Stimulated activated naive B cell treated with anti-CD40 and anti-IgM and Interleukin-4, amounts not matched to agents 10 μg/mL and 1 μg/mL and 100 μg/mL, for 72 hours (primary cell): ENCODE measurements at regions not wholly inside any gene's neighbourhood (a gene's known extent, or its start where the extent isn't known, plus 50 kb on each side); places are given as distances from the start of the nearest gene placed in this dataset.
A peak's percentile ranks its signal among the peaks of the same experiment; 100 is the strongest.

Experiments used
- ATAC-seq, 2 donors: fragments of 150-1000 bp; cut with Tn5 transposase; replicated peaks; 2 replicates each; pipeline ENCODE4 v1.10.0; 2021; ENCODE audit warnings: moderate library complexity in 1 of 2
- DNase-seq: peaks from one replicate; pipeline ENCODE4 v3.0.0; 2021
- H3K27ac Mint-ChIP-seq: one replicate; pipeline ENCODE4 v1.8.0; 2022; ENCODE audit warnings: mild to moderate bottlenecking, mixed read lengths
- H3K27me3 Mint-ChIP-seq, 2 donors: one replicate each; pipeline ENCODE4 v1.8.0; 2022; ENCODE audit warnings: mixed read lengths in 2 of 2
- H3K36me3 Mint-ChIP-seq, 2 donors: one replicate each; pipeline ENCODE4 v1.8.0; 2022; ENCODE audit warnings: mixed read lengths in 2 of 2, mild to moderate bottlenecking in 1 of 2
- H3K4me1 Mint-ChIP-seq, 2 donors: one replicate each; pipeline ENCODE4 v1.8.0; 2022; ENCODE audit warnings: mixed read lengths in 2 of 2, mild to moderate bottlenecking in 1 of 2
- H3K4me3 Mint-ChIP-seq, 2 donors: one replicate each; pipeline ENCODE4 v1.8.0; 2022; ENCODE audit warnings: mild to moderate bottlenecking in 2 of 2, mixed read lengths in 2 of 2, moderate library complexity in 1 of 2
- H3K9me3 Mint-ChIP-seq, 2 donors: one replicate each; pipeline ENCODE4 v1.8.0; 2022; ENCODE audit warnings: mixed read lengths in 2 of 2, mild to moderate bottlenecking in 1 of 2

GRCh38 chr10:111974325-111974724, 209.2 kb downstream of the GPAM start:
- Mint-ChIP-seq H3K27me3 (no peaks in the 10 kb centered on the region), H3K9me3 (peaks cover 0 to under 1% of the 10 kb centered on the region in 2 donors), H3K4me3 (no peak overlapping the region), H3K27ac (no peak overlapping the region), H3K36me3 (no peaks in the 10 kb centered on the region), H3K4me1 (no peaks in the 10 kb centered on the region)
- DNase-seq (no peak), ATAC-seq (no peak)

GRCh38 chr10:111976557-111976956, 207.0 kb downstream of the GPAM start:
- Mint-ChIP-seq H3K4me3 (no peak overlapping the region), H3K27me3 (no peaks in the 10 kb centered on the region), H3K27ac (no peak overlapping the region), H3K36me3 (no peaks in the 10 kb centered on the region), H3K4me1 (no peaks in the 10 kb centered on the region), H3K9me3 (peaks cover 0 to 4% of the 10 kb centered on the region in 2 donors)
- no peak for DNase-seq
- ATAC-seq: no peak

- H3K27ac Mint-ChIP-seq: no peak overlapping the region
- H3K4me3 Mint-ChIP-seq: no peak overlapping the region
- H3K36me3 Mint-ChIP-seq: no peaks in the 10 kb centered on the region
- no peaks in the 10 kb centered on the region for H3K27me3 Mint-ChIP-seq
- ATAC-seq: no peak
- DNase-seq: no peak
- no peaks in the 10 kb centered on the region for H3K4me1 Mint-ChIP-seq
- peaks cover 0 to 5% of the 10 kb centered on the region in 2 donors for H3K9me3 Mint-ChIP-seq
Observed at GRCh38 chr10:111984057-111984456, 199.5 kb downstream of the GPAM start.

GRCh38 chr10:111986079-111986478, 197.5 kb downstream of the GPAM start:
- Mint-ChIP-seq H3K27me3 (peaks cover 0 to 6% of the 10 kb centered on the region in 2 donors), H3K27ac (no peak overlapping the region), H3K36me3 (no peaks in the 10 kb centered on the region), H3K9me3 (peaks cover 0 to 1% of the 10 kb centered on the region in 2 donors), H3K4me1 (no peaks in the 10 kb centered on the region), H3K4me3 (no peak overlapping the region)
- ATAC-seq: no peak
- no peak for DNase-seq

GRCh38 chr10:111988646-111989045, 194.9 kb downstream of the GPAM start:
- DNase-seq: no peak
- peaks cover 0 to 6% of the 10 kb centered on the region in 2 donors for H3K27me3 Mint-ChIP-seq
- H3K27ac Mint-ChIP-seq: no peak overlapping the region
- no peaks in the 10 kb centered on the region for H3K36me3 Mint-ChIP-seq
- peaks cover 0 to 1% of the 10 kb centered on the region in 2 donors for H3K9me3 Mint-ChIP-seq
- H3K4me3 Mint-ChIP-seq: no peak overlapping the region
- H3K4me1 Mint-ChIP-seq: no peaks in the 10 kb centered on the region
- no peak for ATAC-seq

- H3K9me3 Mint-ChIP-seq: peaks cover 0 to 1% of the 10 kb centered on the region in 2 donors
- H3K36me3 Mint-ChIP-seq: no peaks in the 10 kb centered on the region
- no peak overlapping the region for H3K4me3 Mint-ChIP-seq
- DNase-seq (no peak), ATAC-seq (no peak)
- peaks cover 0 to 6% of the 10 kb centered on the region in 2 donors for H3K27me3 Mint-ChIP-seq
- no peak overlapping the region for H3K27ac Mint-ChIP-seq
- no peaks in the 10 kb centered on the region for H3K4me1 Mint-ChIP-seq
Observed at GRCh38 chr10:111989136-111989911, 194.2 kb downstream of the GPAM start.

GRCh38 chr10:111990734-111991133, 192.8 kb downstream of the GPAM start:
- DNase-seq: no peak
- Mint-ChIP-seq H3K36me3 (no peaks in the 10 kb centered on the region), H3K27ac (no peak overlapping the region), H3K4me3 (no peak overlapping the region), H3K4me1 (no peaks in the 10 kb centered on the region), H3K27me3 (peaks cover 0 to 6% of the 10 kb centered on the region in 2 donors), H3K9me3 (peaks cover 0 to 1% of the 10 kb centered on the region in 2 donors)
- no peak for ATAC-seq

- DNase-seq (no peak), ATAC-seq (no peak)
- no peak overlapping the region for H3K27ac Mint-ChIP-seq
- H3K4me1 Mint-ChIP-seq: no peaks in the 10 kb centered on the region
- H3K9me3 Mint-ChIP-seq: no peaks in the 10 kb centered on the region
- H3K36me3 Mint-ChIP-seq: no peaks in the 10 kb centered on the region
- H3K27me3 Mint-ChIP-seq: peaks cover 4 to 12% of the 10 kb centered on the region in 2 donors
- no peak overlapping the region for H3K4me3 Mint-ChIP-seq
Observed at GRCh38 chr10:111993321-111993720, 190.2 kb downstream of the GPAM start.

- H3K36me3 Mint-ChIP-seq: no peaks in the 10 kb centered on the region
- H3K4me1 Mint-ChIP-seq: no peaks in the 10 kb centered on the region
- H3K4me3 Mint-ChIP-seq: no peak overlapping the region
- ATAC-seq: no peak
- peaks cover 4 to 12% of the 10 kb centered on the region in 2 donors for H3K27me3 Mint-ChIP-seq
- H3K9me3 Mint-ChIP-seq: no peaks in the 10 kb centered on the region
- no peak for DNase-seq
- no peak overlapping the region for H3K27ac Mint-ChIP-seq
Observed at GRCh38 chr10:111993872-111994426, 189.6 kb downstream of the GPAM start.

GRCh38 chr10:111996103-111996502, 187.5 kb downstream of the GPAM start:
- Mint-ChIP-seq H3K27ac (no peak overlapping the region), H3K27me3 (peaks cover 4 to 6% of the 10 kb centered on the region in 2 donors), H3K4me3 (no peak overlapping the region), H3K36me3 (no peaks in the 10 kb centered on the region), H3K9me3 (no peaks in the 10 kb centered on the region), H3K4me1 (no peaks in the 10 kb centered on the region)
- DNase-seq: no peak
- peak in 1 of 2 donors; percentile 61 for ATAC-seq

- no peak for ATAC-seq
- H3K4me3 Mint-ChIP-seq: no peak overlapping the region
- H3K36me3 Mint-ChIP-seq: no peaks in the 10 kb centered on the region
- DNase-seq: no peak
- no peak overlapping the region for H3K27ac Mint-ChIP-seq
- H3K9me3 Mint-ChIP-seq: no peaks in the 10 kb centered on the region
- peaks cover 4 to 6% of the 10 kb centered on the region in 2 donors for H3K27me3 Mint-ChIP-seq
- no peaks in the 10 kb centered on the region for H3K4me1 Mint-ChIP-seq
Observed at GRCh38 chr10:111998728-111999127, 184.8 kb downstream of the GPAM start.

- no peak overlapping the region for H3K27ac Mint-ChIP-seq
Observed at GRCh38 chr10:111999205-111999914, 184.2 kb downstream of the GPAM start.

GRCh38 chr10:111999915-112000302, 183.7 kb downstream of the GPAM start:
- no peak for DNase-seq
- no peaks in the 10 kb centered on the region for H3K36me3 Mint-ChIP-seq
- ATAC-seq: no peak
- H3K4me3 Mint-ChIP-seq: no peak overlapping the region
- H3K9me3 Mint-ChIP-seq: no peaks in the 10 kb centered on the region
- peaks cover 4 to 6% of the 10 kb centered on the region in 2 donors for H3K27me3 Mint-ChIP-seq
- no peak overlapping the region for H3K27ac Mint-ChIP-seq
- H3K4me1 Mint-ChIP-seq: no peaks in the 10 kb centered on the region

More at GRCh38 chr10:111999205-111999914, 184.2 kb downstream of the GPAM start:
- Mint-ChIP-seq H3K36me3 (no peaks in the 10 kb centered on the region), H3K9me3 (no peaks in the 10 kb centered on the region), H3K27me3 (peaks cover 4 to 6% of the 10 kb centered on the region in 2 donors), H3K4me3 (no peak overlapping the region), H3K4me1 (no peaks in the 10 kb centered on the region)
- no peak for DNase-seq
- ATAC-seq: no peak

- ATAC-seq (no peak), DNase-seq (no peak)
- Mint-ChIP-seq H3K4me3 (no peak overlapping the region), H3K4me1 (no peaks in the 10 kb centered on the region), H3K36me3 (no peaks in the 10 kb centered on the region), H3K27ac (no peak overlapping the region), H3K27me3 (peaks cover 4 to 6% of the 10 kb centered on the region in 2 donors), H3K9me3 (no peaks in the 10 kb centered on the region)
Observed at GRCh38 chr10:112000466-112000865, 183.1 kb downstream of the GPAM start.

- no peak for ATAC-seq
- Mint-ChIP-seq H3K4me3 (no peak overlapping the region), H3K9me3 (no peaks in the 10 kb centered on the region), H3K36me3 (no peaks in the 10 kb centered on the region), H3K27ac (no peak overlapping the region), H3K27me3 (peaks cover 0 to under 1% of the 10 kb centered on the region in 2 donors), H3K4me1 (no peaks in the 10 kb centered on the region)
- no peak for DNase-seq
Observed at GRCh38 chr10:112002206-112002605, 181.4 kb downstream of the GPAM start.
